ENCODE measurements at regions not wholly inside any gene's neighbourhood (a gene's known extent, or its start where the extent isn't known, plus 50 kb on each side); places are given as distances from the start of the nearest gene placed in this dataset.

GRCh38 chr12:115408642-115409041 is 724.7 kb upstream of the TBX3 start:
- H3K9me3 ChIP-seq (ENCODE audit: control insufficient read depth in 1 of 2, low read length in 2 of 2), result no peaks in the 10 kb centered on the region
- H3K9ac ChIP-seq (ENCODE audit: low read depth in 1 of 2, low read length in 2 of 2), result no peak overlapping the region
- H3K4me1 ChIP-seq (ENCODE audit: control insufficient read depth in 1 of 2, insufficient read depth in 2 of 2, low read length in 2 of 2), result no peaks in the 10 kb centered on the region
- H3K4me3 ChIP-seq (ENCODE audit: low read depth in 1 of 2, low read length in 2 of 2), result no peak overlapping the region
- H3K36me3 ChIP-seq (ENCODE audit: control insufficient read depth in 1 of 2, insufficient read depth in 2 of 2, low read length in 2 of 2), result no peaks in the 10 kb centered on the region
- no peaks in the 10 kb centered on the region for H3K27me3 ChIP-seq (ENCODE audit: control insufficient read depth in 1 of 2, insufficient read depth in 2 of 2, low read length in 2 of 2)
- H3K27ac ChIP-seq (ENCODE audit: low read depth, low read length), result no peak overlapping the region

GRCh38 chr12:115407723-115408122 is 723.7 kb upstream of the TBX3 start:
- H3K36me3 ChIP-seq (ENCODE audit: control insufficient read depth in 1 of 2, insufficient read depth in 2 of 2, low read length in 2 of 2), result no peaks in the 10 kb centered on the region
- no peaks in the 10 kb centered on the region for H3K9me3 ChIP-seq (ENCODE audit: control insufficient read depth in 1 of 2, low read length in 2 of 2)
- no peaks in the 10 kb centered on the region for H3K27me3 ChIP-seq (ENCODE audit: control insufficient read depth in 1 of 2, insufficient read depth in 2 of 2, low read length in 2 of 2)
- no peaks in the 10 kb centered on the region for H3K4me1 ChIP-seq (ENCODE audit: control insufficient read depth in 1 of 2, insufficient read depth in 2 of 2, low read length in 2 of 2)
- no peak overlapping the region for H3K9ac ChIP-seq (ENCODE audit: low read depth in 1 of 2, low read length in 2 of 2)
- no peak overlapping the region for H3K4me3 ChIP-seq (ENCODE audit: low read depth in 1 of 2, low read length in 2 of 2)
- no peak overlapping the region for H3K27ac ChIP-seq (ENCODE audit: low read depth, low read length)

- no peaks in the 10 kb centered on the region for H3K9me3 ChIP-seq (ENCODE audit: control insufficient read depth in 1 of 2, low read length in 2 of 2)
- H3K9ac ChIP-seq (ENCODE audit: low read depth in 1 of 2, low read length in 2 of 2), result no peak overlapping the region
- H3K27me3 ChIP-seq (ENCODE audit: control insufficient read depth in 1 of 2, insufficient read depth in 2 of 2, low read length in 2 of 2), result no peaks in the 10 kb centered on the region
- H3K36me3 ChIP-seq (ENCODE audit: control insufficient read depth in 1 of 2, insufficient read depth in 2 of 2, low read length in 2 of 2), result no peaks in the 10 kb centered on the region
- no peaks in the 10 kb centered on the region for H3K4me1 ChIP-seq (ENCODE audit: control insufficient read depth in 1 of 2, insufficient read depth in 2 of 2, low read length in 2 of 2)
- no peak overlapping the region for H3K4me3 ChIP-seq (ENCODE audit: low read depth in 1 of 2, low read length in 2 of 2)
- H3K27ac ChIP-seq (ENCODE audit: low read depth, low read length), result no peak overlapping the region
Observed at GRCh38 chr12:115407036-115407435, 723.1 kb upstream of the TBX3 start.

- Histone ChIP-seq H3K27ac (ENCODE audit: low read depth, low read length) (no peak overlapping the region), H3K9ac (ENCODE audit: low read depth in 1 of 2, low read length in 2 of 2) (no peak overlapping the region), H3K4me3 (ENCODE audit: low read depth in 1 of 2, low read length in 2 of 2) (no peak overlapping the region), H3K4me1 (ENCODE audit: control insufficient read depth in 1 of 2, insufficient read depth in 2 of 2, low read length in 2 of 2) (no peaks in the 10 kb centered on the region), H3K27me3 (ENCODE audit: control insufficient read depth in 1 of 2, insufficient read depth in 2 of 2, low read length in 2 of 2) (no peaks in the 10 kb centered on the region), H3K9me3 (ENCODE audit: control insufficient read depth in 1 of 2, low read length in 2 of 2) (no peaks in the 10 kb centered on the region), H3K36me3 (ENCODE audit: control insufficient read depth in 1 of 2, insufficient read depth in 2 of 2, low read length in 2 of 2) (no peaks in the 10 kb centered on the region)
Observed at GRCh38 chr12:115405471-115405860, 721.5 kb upstream of the TBX3 start.

- H3K27ac ChIP-seq (ENCODE audit: low read depth, low read length), result no peak overlapping the region
- H3K27me3 ChIP-seq (ENCODE audit: control insufficient read depth in 1 of 2, insufficient read depth in 2 of 2, low read length in 2 of 2), result no peaks in the 10 kb centered on the region
- no peak overlapping the region for H3K4me3 ChIP-seq (ENCODE audit: low read depth in 1 of 2, low read length in 2 of 2)
Observed at GRCh38 chr12:115404761-115405470, 720.9 kb upstream of the TBX3 start.

GRCh38 chr12:115403689-115404088 is 719.7 kb upstream of the TBX3 start:
- Histone ChIP-seq H3K9me3 (ENCODE audit: control insufficient read depth in 1 of 2, low read length in 2 of 2) (no peaks in the 10 kb centered on the region), H3K9ac (ENCODE audit: low read depth in 1 of 2, low read length in 2 of 2) (no peak overlapping the region), H3K4me1 (ENCODE audit: control insufficient read depth in 1 of 2, insufficient read depth in 2 of 2, low read length in 2 of 2) (peaks cover 0 to 2% of the 10 kb centered on the region in 2 donors), H3K27ac (ENCODE audit: low read depth, low read length) (no peak overlapping the region), H3K27me3 (ENCODE audit: control insufficient read depth in 1 of 2, insufficient read depth in 2 of 2, low read length in 2 of 2) (no peaks in the 10 kb centered on the region), H3K36me3 (ENCODE audit: control insufficient read depth in 1 of 2, insufficient read depth in 2 of 2, low read length in 2 of 2) (no peaks in the 10 kb centered on the region), H3K4me3 (ENCODE audit: low read depth in 1 of 2, low read length in 2 of 2) (no peak overlapping the region)

More at GRCh38 chr12:115404761-115405470, 720.9 kb upstream of the TBX3 start:
- Histone ChIP-seq H3K36me3 (ENCODE audit: control insufficient read depth in 1 of 2, insufficient read depth in 2 of 2, low read length in 2 of 2) (no peaks in the 10 kb centered on the region), H3K4me1 (ENCODE audit: control insufficient read depth in 1 of 2, insufficient read depth in 2 of 2, low read length in 2 of 2) (no peaks in the 10 kb centered on the region), H3K9ac (ENCODE audit: low read depth in 1 of 2, low read length in 2 of 2) (no peak overlapping the region), H3K9me3 (ENCODE audit: control insufficient read depth in 1 of 2, low read length in 2 of 2) (no peaks in the 10 kb centered on the region)

- H3K4me3 ChIP-seq (ENCODE audit: low read depth in 1 of 2, low read length in 2 of 2), result no peak overlapping the region
- no peaks in the 10 kb centered on the region for H3K36me3 ChIP-seq (ENCODE audit: control insufficient read depth in 1 of 2, insufficient read depth in 2 of 2, low read length in 2 of 2)
- no peak overlapping the region for H3K27ac ChIP-seq (ENCODE audit: low read depth, low read length)
- H3K27me3 ChIP-seq (ENCODE audit: control insufficient read depth in 1 of 2, insufficient read depth in 2 of 2, low read length in 2 of 2), result no peaks in the 10 kb centered on the region
- H3K9ac ChIP-seq (ENCODE audit: low read depth in 1 of 2, low read length in 2 of 2), result no peak overlapping the region
- no peaks in the 10 kb centered on the region for H3K9me3 ChIP-seq (ENCODE audit: control insufficient read depth in 1 of 2, low read length in 2 of 2)
- H3K4me1 ChIP-seq (ENCODE audit: control insufficient read depth in 1 of 2, insufficient read depth in 2 of 2, low read length in 2 of 2), result peaks cover 3 to 6% of the 10 kb centered on the region in 2 donors
Observed at GRCh38 chr12:115403253-115403652, 719.3 kb upstream of the TBX3 start.

- Histone ChIP-seq H3K4me1 (ENCODE audit: control insufficient read depth in 1 of 2, insufficient read depth in 2 of 2, low read length in 2 of 2) (peaks cover 3 to 11% of the 10 kb centered on the region in 2 donors), H3K36me3 (ENCODE audit: control insufficient read depth in 1 of 2, insufficient read depth in 2 of 2, low read length in 2 of 2) (no peaks in the 10 kb centered on the region), H3K9ac (ENCODE audit: low read depth in 1 of 2, low read length in 2 of 2) (no peak overlapping the region), H3K9me3 (ENCODE audit: control insufficient read depth in 1 of 2, low read length in 2 of 2) (no peaks in the 10 kb centered on the region), H3K4me3 (ENCODE audit: low read depth in 1 of 2, low read length in 2 of 2) (no peak overlapping the region), H3K27ac (ENCODE audit: low read depth, low read length) (no peak overlapping the region), H3K27me3 (ENCODE audit: control insufficient read depth in 1 of 2, insufficient read depth in 2 of 2, low read length in 2 of 2) (no peaks in the 10 kb centered on the region)
Observed at GRCh38 chr12:115402443-115403180, 718.6 kb upstream of the TBX3 start.

GRCh38 chr12:115401761-115402160 is 717.8 kb upstream of the TBX3 start:
- peaks cover 2 to 4% of the 10 kb centered on the region in 2 donors for H3K9me3 ChIP-seq (ENCODE audit: control insufficient read depth in 1 of 2, low read length in 2 of 2)
- H3K9ac ChIP-seq (ENCODE audit: low read depth in 1 of 2, low read length in 2 of 2), result no peak overlapping the region
- no peaks in the 10 kb centered on the region for H3K27me3 ChIP-seq (ENCODE audit: control insufficient read depth in 1 of 2, insufficient read depth in 2 of 2, low read length in 2 of 2)
- no peak overlapping the region for H3K4me3 ChIP-seq (ENCODE audit: low read depth in 1 of 2, low read length in 2 of 2)
- H3K27ac ChIP-seq (ENCODE audit: low read depth, low read length), result no peak overlapping the region
- H3K4me1 ChIP-seq (ENCODE audit: control insufficient read depth in 1 of 2, insufficient read depth in 2 of 2, low read length in 2 of 2), result peaks cover 3 to 11% of the 10 kb centered on the region in 2 donors
- H3K36me3 ChIP-seq (ENCODE audit: control insufficient read depth in 1 of 2, insufficient read depth in 2 of 2, low read length in 2 of 2), result no peaks in the 10 kb centered on the region

- H3K4me1 ChIP-seq (ENCODE audit: control insufficient read depth in 1 of 2, insufficient read depth in 2 of 2, low read length in 2 of 2), result peaks cover 3 to 11% of the 10 kb centered on the region in 2 donors
Observed at GRCh38 chr12:115400011-115400410, 716.0 kb upstream of the TBX3 start.

More at GRCh38 chr12:115400011-115400410, 716.0 kb upstream of the TBX3 start:
- no peaks in the 10 kb centered on the region for H3K36me3 ChIP-seq (ENCODE audit: control insufficient read depth in 1 of 2, insufficient read depth in 2 of 2, low read length in 2 of 2)
- peaks cover 7 to 10% of the 10 kb centered on the region in 2 donors for H3K9me3 ChIP-seq (ENCODE audit: control insufficient read depth in 1 of 2, low read length in 2 of 2)
- no peak overlapping the region for H3K4me3 ChIP-seq (ENCODE audit: low read depth in 1 of 2, low read length in 2 of 2)
- no peaks in the 10 kb centered on the region for H3K27me3 ChIP-seq (ENCODE audit: control insufficient read depth in 1 of 2, insufficient read depth in 2 of 2, low read length in 2 of 2)
- H3K27ac ChIP-seq (ENCODE audit: low read depth, low read length), result no peak overlapping the region
- H3K9ac ChIP-seq (ENCODE audit: low read depth in 1 of 2, low read length in 2 of 2), result no peak overlapping the region
